GM23338 (cell line): ENCODE measurements at regions not wholly inside any gene's neighbourhood (a gene's known extent, or its start where the extent isn't known, plus 50 kb on each side); places are given as distances from the start of the nearest gene placed in this dataset.
A peak's percentile ranks its signal among the peaks of the same experiment; 100 is the strongest.

Experiments
- ATAC-seq: fragments of 200-7000 bp; cut with Tn5 transposase; 3 replicates; pipeline ENCODE4 v1.9.1; 2020
- DNase-seq: peaks from one replicate; pipeline ENCODE4 v3.0.0-alpha.2; 2015; ENCODE audit warnings: low spot score
- H2AFZ ChIP-seq: fragments of 200-600 bp; sonication (generic); 2 replicates; pipeline ENCODE4 v1.8.0; 2016; ENCODE audit warnings: antibody characterized with exemption, mild to moderate bottlenecking, moderate library complexity
- H3F3A ChIP-seq: fragments of 200-600 bp; sonication (generic); replicated peaks from 2 replicates; pipeline ENCODE4 v1.8.0; 2017; ENCODE audit warnings: antibody characterized with exemption, mixed run types, low read depth
- H3K27ac ChIP-seq: fragments of 200-600 bp; sonication (generic); 2 replicates; pipeline ENCODE4 v1.6.1; 2016; ENCODE audit warnings: low read depth
- H3K27me3 ChIP-seq: fragments of 200-600 bp; sonication (generic); 2 replicates; pipeline ENCODE4 v1.8.0; 2016; ENCODE audit warnings: mild to moderate bottlenecking, mixed run types, moderate library complexity; ENCODE audit not compliant: insufficient read depth
- H3K36me3 ChIP-seq: fragments of 200-600 bp; sonication (generic); 2 replicates; pipeline ENCODE4 v1.8.0; 2016; ENCODE audit warnings: mild to moderate bottlenecking; ENCODE audit not compliant: insufficient read depth
- H3K4me1 ChIP-seq: fragments of 200-600 bp; sonication (generic); 2 replicates; pipeline ENCODE4 v1.8.0; 2016; ENCODE audit warnings: mild to moderate bottlenecking, moderate library complexity; ENCODE audit not compliant: insufficient read depth
- H3K4me2 ChIP-seq: fragments of 200-600 bp; sonication (generic); 2 replicates; pipeline ENCODE4 v1.7.1; 2017; ENCODE audit warnings: mixed run types
- H3K4me3 ChIP-seq: fragments of 200-600 bp; sonication (generic); 2 replicates; pipeline ENCODE4 v1.6.1; 2016; ENCODE audit warnings: mixed run types
- H3K79me2 ChIP-seq: fragments of 200-600 bp; sonication (generic); replicated peaks from 2 replicates; pipeline ENCODE4 v1.8.0; 2017; ENCODE audit warnings: mild to moderate bottlenecking; ENCODE audit not compliant: insufficient read depth
- H3K9me2 ChIP-seq: fragments of 200-600 bp; sonication (generic); 2 replicates; pipeline ENCODE4 v1.8.0; 2017; ENCODE audit not compliant: insufficient read depth
- H4K20me1 ChIP-seq: fragments of 200-600 bp; sonication (generic); replicated peaks from 2 replicates; pipeline ENCODE4 v1.8.0; 2017; ENCODE audit warnings: mild to moderate bottlenecking; ENCODE audit not compliant: insufficient read depth
- H3K27ac Mint-ChIP-seq: 2 replicates; pipeline ENCODE4 v1.8.0; 2020; ENCODE audit warnings: inconsistent platforms, mild to moderate bottlenecking, moderate library complexity, mixed read lengths
- H3K27me3 Mint-ChIP-seq: 3 replicates; pipeline ENCODE4 v1.8.0; 2022; ENCODE audit warnings: low read depth, mild to moderate bottlenecking, moderate library complexity, mixed read lengths, inconsistent platforms; ENCODE audit not compliant: insufficient read depth, poor library complexity
- H3K36me3 Mint-ChIP-seq: 3 replicates; pipeline ENCODE4 v1.8.0; 2021; ENCODE audit warnings: low read depth, mild to moderate bottlenecking, inconsistent platforms, moderate library complexity, mixed read lengths
- H3K4me1 Mint-ChIP-seq: 3 replicates; pipeline ENCODE4 v1.8.0; 2020; ENCODE audit warnings: mild to moderate bottlenecking, inconsistent platforms, mixed read lengths
- H3K4me3 Mint-ChIP-seq: 3 replicates; pipeline ENCODE4 v1.8.0; 2021; ENCODE audit warnings: moderate library complexity, mild to moderate bottlenecking, inconsistent platforms, mixed read lengths
- H3K9me3 Mint-ChIP-seq: 3 replicates; pipeline ENCODE4 v1.8.0; 2020; ENCODE audit warnings: moderate library complexity, mild to moderate bottlenecking, inconsistent platforms, mixed read lengths
- CREB1 ChIP-seq: fragments of 250-450 bp; sonication (Bioruptor Pico); IDR thresholded peaks from 2 replicates; pipeline ENCODE4 v1.5.0; 2020; ENCODE audit warnings: low read depth, mild to moderate bottlenecking, moderate library complexity
- CTCF ChIP-seq, 2 experiments: fragments of 200-600 bp in 1 of 2; sonication (generic) in 1 of 2; conservative IDR thresholded peaks; 2 replicates each; pipeline versions ENCODE4 v1.5.1 to v1.6.1; 2016 to 2017; ENCODE audit warnings: antibody characterized with exemption in 2 of 2, low read depth in 2 of 2, mild to moderate bottlenecking in 2 of 2, moderate library complexity in 1 of 2
- ETS1 ChIP-seq: IDR thresholded peaks from 2 replicates; pipeline ENCODE4 v1.6.1; 2016; ENCODE audit warnings: antibody characterized with exemption
- EZH2 ChIP-seq: fragments of 200-600 bp; sonication (generic); IDR thresholded peaks from one replicate; pipeline ENCODE4 v1.8.0; 2017; ENCODE audit warnings: antibody characterized with exemption, mild to moderate bottlenecking, low read depth; ENCODE audit not compliant: unreplicated experiment
- EZH2phosphoT487 ChIP-seq: fragments of 200-600 bp; sonication (generic); IDR thresholded peaks from one replicate; pipeline ENCODE4 v1.8.1; 2018; ENCODE audit warnings: antibody characterized with exemption; ENCODE audit not compliant: unreplicated experiment
- NANOG ChIP-seq: IDR thresholded peaks from 2 replicates; pipeline ENCODE4 v1.6.1; 2016; ENCODE audit warnings: antibody characterized with exemption, borderline replicate concordance
- POLR2AphosphoS5 ChIP-seq: IDR thresholded peaks from 2 replicates; pipeline ENCODE4 v1.6.1; 2016; ENCODE audit warnings: antibody characterized with exemption, low read depth
- REST ChIP-seq: IDR thresholded peaks from one replicate; pipeline ENCODE4 v1.6.1; 2018; ENCODE audit warnings: antibody characterized with exemption; ENCODE audit not compliant: unreplicated experiment
- ZNF331 ChIP-seq: fragments of 250-450 bp; sonication (Bioruptor Pico); IDR thresholded peaks from 2 replicates; pipeline ENCODE4 v1.5.0; 2020; ENCODE audit warnings: low read depth, mild to moderate bottlenecking, moderate library complexity
- ZNF462 ChIP-seq: fragments of 250-450 bp; sonication (Bioruptor Pico); IDR thresholded peaks from 2 replicates; pipeline ENCODE4 v1.5.0; 2020; ENCODE audit warnings: mild to moderate bottlenecking, moderate library complexity

GRCh38 chr3:55177749-55178148 is 249.9 kb upstream of the LRTM1 start:
- Mint-ChIP-seq H3K9me3 (no peaks in the 10 kb centered on the region), H3K4me3 (no peak overlapping the region), H3K27me3 (peaks cover 4% of the 10 kb centered on the region), H3K27ac (no peak overlapping the region), H3K36me3 (no peaks in the 10 kb centered on the region), H3K4me1 (peaks cover 3% of the 10 kb centered on the region; the same call in 2 of the 3 replicates)
- Histone ChIP-seq H3K27ac (no peak overlapping the region), H3F3A (no peaks in the 10 kb centered on the region), H3K27me3 (no peaks in the 10 kb centered on the region), H3K4me2 (no peak overlapping the region), H3K79me2 (no peaks in the 10 kb centered on the region), H3K4me1 (peaks cover 3% of the 10 kb centered on the region; the same call in 1 of the 2 replicates), H3K9me2 (no peaks in the 10 kb centered on the region), H4K20me1 (no peaks in the 10 kb centered on the region), H3K4me3 (no peak overlapping the region), H3K36me3 (no peaks in the 10 kb centered on the region), H2AFZ (peak overlapping the region; percentile 23)
- DNase-seq (no peak), ATAC-seq (peak; percentile 70)
- TF ChIP-seq ZNF331: no peak
- TF ChIP-seq REST: no peak
- TF ChIP-seq POLR2AphosphoS5: no peak
- TF ChIP-seq ETS1: no peak
- no peak for TF ChIP-seq ZNF462 (CRISPR knock-in tag)
- no peak for TF ChIP-seq NANOG
- TF ChIP-seq EZH2: no peak
- TF ChIP-seq CREB1 (CRISPR knock-in tag): no peak
- TF ChIP-seq EZH2phosphoT487: no peak
- TF ChIP-seq CTCF (conservative IDR thresholded peaks at IDR 0.05; ENCODE audit: low read depth in 2 of 2): no peak
